ENCODE measurements at regions not wholly inside any gene's neighbourhood (a gene's known extent, or its start where the extent isn't known, plus 50 kb on each side); places are given as distances from the start of the nearest gene placed in this dataset.

DNA sequence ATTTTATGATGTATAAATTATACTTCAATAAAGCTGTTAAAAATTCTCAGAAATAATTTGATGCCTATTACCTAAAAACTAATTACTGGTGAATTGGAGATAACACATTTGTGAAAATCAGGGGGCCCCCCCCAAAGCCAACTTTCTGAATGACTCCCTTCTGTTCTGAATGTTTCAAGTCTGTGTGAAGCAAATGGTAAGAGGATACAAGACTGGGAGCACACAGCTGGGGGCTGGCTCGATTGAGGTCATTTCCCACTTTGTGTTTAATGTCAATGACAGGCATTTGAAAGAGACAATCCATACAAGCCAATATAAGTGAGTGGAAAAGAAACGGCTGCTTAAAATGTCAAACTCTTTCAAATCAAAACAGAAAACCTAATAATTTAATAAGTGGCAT is 155.8 kb downstream of the SH2D1A start:
- TF ChIP-seq, protein P1, sequence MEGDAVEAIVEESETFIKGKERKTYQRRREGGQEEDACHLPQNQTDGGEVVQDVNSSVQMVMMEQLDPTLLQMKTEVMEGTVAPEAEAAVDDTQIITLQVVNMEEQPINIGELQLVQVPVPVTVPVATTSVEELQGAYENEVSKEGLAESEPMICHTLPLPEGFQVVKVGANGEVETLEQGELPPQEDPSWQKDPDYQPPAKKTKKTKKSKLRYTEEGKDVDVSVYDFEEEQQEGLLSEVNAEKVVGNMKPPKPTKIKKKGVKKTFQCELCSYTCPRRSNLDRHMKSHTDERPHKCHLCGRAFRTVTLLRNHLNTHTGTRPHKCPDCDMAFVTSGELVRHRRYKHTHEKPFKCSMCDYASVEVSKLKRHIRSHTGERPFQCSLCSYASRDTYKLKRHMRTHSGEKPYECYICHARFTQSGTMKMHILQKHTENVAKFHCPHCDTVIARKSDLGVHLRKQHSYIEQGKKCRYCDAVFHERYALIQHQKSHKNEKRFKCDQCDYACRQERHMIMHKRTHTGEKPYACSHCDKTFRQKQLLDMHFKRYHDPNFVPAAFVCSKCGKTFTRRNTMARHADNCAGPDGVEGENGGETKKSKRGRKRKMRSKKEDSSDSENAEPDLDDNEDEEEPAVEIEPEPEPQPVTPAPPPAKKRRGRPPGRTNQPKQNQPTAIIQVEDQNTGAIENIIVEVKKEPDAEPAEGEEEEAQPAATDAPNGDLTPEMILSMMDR (IDR thresholded peaks at IDR 0.05) = no peak
- no peak for TF ChIP-seq POLR2A (IDR thresholded peaks at IDR 0.05)

All from vagina (tissue), 2 donors.